ENCODE measurements at regions not wholly inside any gene's neighbourhood (a gene's known extent, or its start where the extent isn't known, plus 50 kb on each side); places are given as distances from the start of the nearest gene placed in this dataset.
"Not testable (repeated sequence)": the region's sequence is repeated elsewhere in the genome, so short reads cannot be mapped to it uniquely, and the experiment has no call there.

DNA sequence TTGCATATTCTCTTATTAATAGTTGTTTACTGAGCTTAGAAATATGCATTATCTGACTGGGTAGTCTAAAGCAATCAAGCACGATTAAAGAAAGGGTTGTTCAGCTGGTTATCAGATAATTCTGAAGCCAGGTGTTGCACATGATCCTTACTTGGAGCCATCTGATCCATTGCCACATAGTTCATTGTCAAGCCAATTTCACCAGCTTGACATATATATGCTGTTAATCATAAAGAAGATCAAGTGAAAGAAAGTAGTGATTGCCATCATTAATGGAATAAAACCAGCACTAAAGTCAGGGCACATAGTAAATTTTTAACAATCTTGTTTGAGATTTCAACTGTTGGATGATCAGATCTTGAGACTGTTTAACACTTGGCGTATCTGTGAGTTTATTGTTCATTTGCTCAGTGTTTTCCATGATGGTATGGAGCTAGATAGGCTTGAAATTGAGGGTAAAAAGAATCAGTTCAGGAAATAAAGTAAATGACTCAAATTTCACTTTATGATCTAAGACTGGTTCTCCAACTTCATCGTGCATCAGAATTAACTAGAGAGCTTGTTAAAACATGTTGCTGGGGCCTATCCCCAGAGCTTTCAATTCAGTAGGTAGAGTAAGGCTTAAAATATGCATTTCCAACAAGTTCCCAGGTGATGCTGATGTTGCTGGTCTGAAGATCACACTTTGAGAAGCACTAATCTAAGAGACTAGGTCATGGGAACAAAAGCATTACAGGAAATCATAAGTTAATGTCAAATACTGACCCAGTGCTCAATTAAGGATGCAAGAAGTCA is 539.6 kb downstream of the SATB2 start:
- no peak for DNase-seq (ENCODE audit: low read depth in 2 of 2, low spot score in 1 of 2)

- no peak for DNase-seq (ENCODE audit: low read depth in 2 of 2, low spot score in 1 of 2)
These were observed 540.5 kb downstream of the SATB2 start for GRCh38 chr2:198917275-198917674.

GRCh38 chr2:198916548-198917080 is 541.1 kb downstream of the SATB2 start:
- no peak for DNase-seq (ENCODE audit: low read depth in 2 of 2, low spot score in 1 of 2)

DNA sequence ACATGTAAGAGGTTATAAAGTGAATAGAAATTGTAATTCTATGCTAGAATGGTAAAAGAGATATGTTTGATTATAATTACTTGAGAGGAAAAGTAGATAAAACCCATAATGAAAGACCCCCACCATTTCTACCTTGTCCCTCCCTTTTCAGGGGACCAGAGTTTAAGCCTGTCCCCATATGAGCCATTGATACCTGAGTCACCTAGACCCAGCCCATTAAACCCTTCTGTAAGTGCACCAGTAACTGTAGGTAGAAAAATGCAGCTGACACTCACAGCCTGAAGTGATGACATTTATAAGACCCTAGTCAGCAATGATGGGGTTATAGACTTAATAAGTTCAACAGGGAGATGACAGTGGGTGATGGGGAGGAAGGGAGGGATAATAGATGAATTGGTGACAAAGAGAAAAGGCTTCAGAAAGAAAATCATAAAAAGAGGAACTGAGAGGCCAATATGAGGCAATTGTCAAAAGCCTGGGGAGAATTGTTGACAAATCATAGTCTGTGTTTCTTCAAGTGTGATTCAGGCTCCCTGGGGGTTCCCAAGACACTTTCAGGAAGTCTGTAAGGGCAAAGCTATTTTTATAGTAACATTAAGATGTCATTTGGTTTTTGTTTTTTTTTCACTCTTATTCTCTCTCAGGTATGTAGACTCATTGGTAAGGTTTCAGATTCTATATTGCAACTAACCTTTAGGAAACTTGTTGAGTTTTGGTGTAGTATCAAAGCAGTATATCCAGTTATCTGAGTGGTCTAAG is 544.2 kb downstream of the SATB2 start:
- DNase-seq (ENCODE audit: low read depth in 2 of 2, low spot score in 1 of 2) = no peak

DNA sequence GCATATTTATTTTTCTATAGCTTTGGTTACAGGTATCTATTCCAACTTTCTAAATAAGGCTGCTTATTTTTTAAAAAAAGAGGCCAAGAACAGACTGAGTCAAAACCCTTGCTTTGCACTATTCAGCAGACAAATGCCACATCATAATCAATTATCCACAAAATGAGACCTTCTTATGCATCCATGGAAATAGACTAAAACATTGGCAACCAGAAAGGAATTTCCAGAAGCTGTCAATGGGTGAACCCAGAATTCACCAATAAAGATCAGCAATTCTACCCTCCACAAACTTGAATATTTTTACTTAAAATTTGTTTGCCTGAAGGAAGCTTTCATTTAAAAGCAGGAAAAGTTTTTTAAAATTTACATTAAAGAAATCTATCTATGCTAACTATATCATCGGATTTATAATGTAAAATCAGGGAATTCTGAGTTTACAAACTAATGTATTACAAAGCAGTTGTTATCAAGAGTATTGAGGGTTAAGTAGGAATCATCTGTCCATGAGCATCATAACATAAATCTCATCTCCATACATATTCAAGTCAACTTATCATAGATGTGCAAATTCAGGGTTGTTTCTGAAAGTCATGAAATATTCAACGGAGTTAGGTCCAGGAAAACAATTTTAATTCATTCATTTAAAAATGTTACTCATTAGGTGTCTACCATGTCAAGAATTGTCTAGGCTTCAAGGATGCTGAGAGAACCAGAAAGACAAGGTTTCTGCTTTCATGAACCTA is 548.0 kb downstream of the SATB2 start:
- DNase-seq (ENCODE audit: low read depth in 2 of 2, low spot score in 1 of 2) = no peak

DNA sequence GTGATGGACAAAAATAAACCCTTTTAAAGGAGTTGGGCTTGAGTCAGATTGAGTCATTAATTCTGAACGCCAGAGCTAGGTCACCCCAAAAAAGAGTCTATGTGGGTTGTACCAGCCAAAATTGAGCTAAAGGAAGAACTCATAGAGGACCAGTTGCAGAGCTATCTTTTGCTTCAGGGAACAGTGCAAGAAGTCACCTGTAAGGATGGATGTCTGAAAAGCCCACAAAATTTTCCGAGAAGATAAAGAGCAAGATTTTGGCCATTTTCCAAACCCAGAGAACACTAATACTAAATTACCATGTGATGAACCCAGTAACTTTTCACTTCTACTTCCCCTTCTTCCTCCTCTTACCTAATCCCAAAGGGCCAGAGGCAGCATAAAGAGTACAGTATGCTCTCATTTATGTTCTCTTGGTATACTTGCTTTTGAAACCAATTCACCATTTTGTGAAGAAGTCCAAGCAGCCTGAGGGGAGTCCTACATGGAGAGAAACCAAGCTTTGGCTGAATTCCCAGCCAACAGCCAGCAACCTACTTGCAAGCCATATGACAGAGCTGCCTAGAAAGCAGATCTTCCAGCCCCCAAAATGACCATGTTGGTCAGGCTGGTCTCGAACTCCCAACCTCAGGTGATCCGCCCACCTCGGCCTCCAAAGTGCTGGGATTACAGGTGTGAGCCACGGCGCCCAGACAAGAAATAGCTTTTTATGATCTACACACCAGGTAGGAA is 551.7 kb downstream of the SATB2 start:
- no peak for DNase-seq (ENCODE audit: low read depth in 2 of 2, low spot score in 1 of 2)

DNA sequence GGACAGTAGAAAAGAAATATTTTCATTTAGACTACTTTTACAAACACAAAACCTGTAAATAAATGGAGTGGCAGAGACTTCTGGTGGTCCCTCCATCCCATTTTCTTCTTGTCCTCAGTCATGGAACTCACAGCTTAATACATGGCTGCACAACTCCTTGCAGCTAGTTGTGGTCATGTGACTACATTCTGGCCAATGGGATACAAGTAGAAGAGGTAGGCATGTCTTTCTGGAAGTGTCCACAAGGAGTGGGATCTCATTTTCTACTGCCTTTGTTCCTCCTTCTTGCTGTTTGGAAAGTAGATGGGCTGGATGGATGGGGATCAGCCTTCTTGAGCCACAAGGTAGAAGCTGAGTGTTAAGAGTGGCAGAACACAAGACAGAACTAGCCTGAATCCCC is 555.8 kb downstream of the SATB2 start:
- no peak for DNase-seq (ENCODE audit: low read depth in 2 of 2, low spot score in 1 of 2)

GRCh38 chr2:198900141-198900540 is 557.6 kb downstream of the SATB2 start:
- no peak for DNase-seq (ENCODE audit: low read depth in 2 of 2, low spot score in 1 of 2)

- no peak for DNase-seq (ENCODE audit: low read depth in 2 of 2, low spot score in 1 of 2)
These were observed 567.2 kb downstream of the SATB2 start for GRCh38 chr2:198890490-198890889.

DNA sequence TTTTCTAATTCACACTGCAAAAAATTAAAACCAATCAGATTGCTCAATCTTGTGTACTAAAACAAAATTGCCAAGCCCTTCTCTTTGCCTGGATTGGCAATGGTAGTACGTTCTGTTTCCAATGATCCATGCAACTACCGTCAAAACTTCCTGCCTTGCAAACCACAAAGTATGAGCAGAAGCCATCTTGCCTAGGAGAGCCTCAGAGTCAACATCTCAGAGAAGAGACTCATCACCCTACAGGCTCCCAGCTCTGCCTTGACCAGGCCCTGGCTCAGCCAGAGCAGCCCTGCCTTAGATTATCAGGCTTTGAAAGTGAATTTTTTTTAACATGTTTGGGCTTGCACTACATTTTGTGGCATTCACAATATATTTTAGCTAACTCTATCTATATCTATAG is 574.1 kb downstream of the SATB2 start:
- DNase-seq (ENCODE audit: low read depth in 2 of 2, low spot score in 1 of 2) = no peak

GRCh38 chr2:198880986-198881385 is 576.8 kb downstream of the SATB2 start:
- DNase-seq (ENCODE audit: low read depth in 2 of 2, low spot score in 1 of 2) = no peak

DNA sequence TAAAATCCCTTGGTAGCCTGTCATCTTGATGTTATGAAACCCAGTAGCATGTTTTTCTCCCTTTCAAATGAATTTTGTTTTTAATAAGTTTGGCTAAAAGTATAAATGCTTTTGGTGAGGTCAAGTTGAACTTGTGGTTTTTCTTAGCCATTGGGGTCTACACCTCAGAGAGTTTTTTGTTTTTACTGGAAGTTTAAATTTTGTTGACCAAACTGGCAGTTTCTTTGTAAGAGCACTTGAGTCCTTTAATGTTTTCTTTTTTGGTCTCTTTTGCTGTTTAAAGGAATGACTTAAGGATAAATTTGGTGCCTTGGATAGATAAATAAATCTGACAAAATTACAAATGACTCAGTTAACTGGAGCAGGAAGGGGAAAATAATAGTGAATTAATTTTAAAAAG is 577.3 kb downstream of the SATB2 start:
- DNase-seq (ENCODE audit: low read depth in 2 of 2, low spot score in 1 of 2) = no peak

GRCh38 chr2:198874472-198874858 is 583.3 kb downstream of the SATB2 start:
- no peak for DNase-seq (ENCODE audit: low read depth in 2 of 2, low spot score in 1 of 2)

DNA sequence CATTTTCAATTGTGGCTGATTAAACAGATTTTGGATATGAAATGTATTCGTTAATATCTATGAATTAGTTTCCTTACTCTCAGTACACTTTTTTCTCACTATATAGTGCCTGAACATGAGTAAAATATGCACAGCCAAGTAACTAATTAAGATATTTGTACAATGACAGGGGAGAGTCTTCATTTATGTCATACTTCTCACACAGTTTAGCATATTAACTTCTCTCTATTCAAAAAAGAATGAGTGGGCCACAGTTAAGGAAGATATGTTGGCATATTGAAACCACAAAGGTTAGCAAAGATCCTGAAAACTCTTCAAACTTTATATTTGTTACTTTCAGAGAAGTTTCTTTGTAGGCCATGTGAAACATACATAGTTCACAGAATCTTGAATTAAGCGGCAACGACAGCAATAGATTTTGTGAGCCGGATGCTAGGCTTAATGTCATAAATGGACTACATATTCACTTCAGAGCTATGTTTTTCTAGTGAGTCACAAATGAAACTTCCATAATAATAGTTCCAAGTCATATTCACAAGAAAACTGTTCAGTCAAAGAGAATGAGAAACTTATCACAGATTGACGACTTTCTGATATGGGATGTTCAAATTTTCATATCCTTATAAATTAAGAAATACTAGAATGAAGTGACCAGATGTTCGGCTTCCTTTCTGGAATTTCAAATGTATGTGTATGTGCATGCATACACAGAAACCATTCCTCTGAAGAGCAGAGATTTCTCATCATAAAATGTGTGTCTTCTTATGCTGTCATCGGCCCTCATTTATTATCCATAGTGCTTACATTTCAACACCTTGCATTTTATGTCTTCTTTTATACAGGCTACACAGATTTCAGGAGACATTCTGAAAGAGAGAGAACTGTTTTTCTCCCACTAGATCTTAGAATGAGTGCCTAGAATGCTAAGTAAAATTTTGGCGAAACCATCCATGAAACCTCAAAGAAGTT is 584.0 kb downstream of the SATB2 start:
- DNase-seq (ENCODE audit: low read depth in 2 of 2, low spot score in 1 of 2) = no peak

DNA sequence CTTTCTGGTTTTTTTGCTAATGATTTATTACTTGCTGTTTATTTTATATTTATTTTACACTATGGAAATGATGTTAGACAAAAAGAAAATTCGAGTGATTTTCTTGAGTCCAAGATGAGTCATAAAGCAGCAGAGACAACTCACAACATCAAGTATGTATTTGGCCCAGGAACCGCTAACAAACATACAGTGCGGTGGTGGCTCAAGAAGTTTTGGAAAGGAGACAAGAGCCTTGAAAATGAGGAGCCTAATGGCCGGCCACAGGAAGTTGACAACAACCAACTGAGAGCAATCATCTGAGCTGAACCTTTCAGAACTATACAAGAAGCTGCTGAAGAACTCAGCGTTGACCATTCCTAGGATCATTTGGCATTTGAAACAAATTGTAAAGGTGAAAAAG is 594.1 kb downstream of the SATB2 start:
- no peak for DNase-seq (ENCODE audit: low read depth in 2 of 2, low spot score in 1 of 2)

- no peak for DNase-seq (ENCODE audit: low read depth in 2 of 2, low spot score in 1 of 2)
These were observed 596.7 kb downstream of the SATB2 start for GRCh38 chr2:198861080-198861479.

DNA sequence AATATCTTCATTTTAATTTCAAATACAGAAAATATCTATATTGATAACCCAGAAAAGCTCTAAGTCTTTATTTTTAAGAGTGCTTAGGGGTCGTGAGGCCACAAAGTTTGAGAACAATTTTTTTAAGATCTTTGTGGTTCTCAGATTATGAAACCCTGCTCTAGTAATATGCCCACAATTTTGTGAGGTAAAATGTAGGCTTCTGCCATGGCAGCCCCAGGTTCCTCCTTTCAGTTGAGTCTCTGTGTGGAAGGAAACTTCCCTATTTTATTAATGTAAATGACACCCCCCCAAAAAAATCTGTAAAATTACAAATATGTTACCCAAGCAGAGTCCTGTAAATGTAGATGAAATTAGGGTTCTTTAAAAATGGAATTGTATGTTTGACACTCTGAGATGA is 600.5 kb downstream of the SATB2 start:
- DNase-seq (ENCODE audit: low read depth in 2 of 2, low spot score in 1 of 2) = no peak

- not testable (repeated sequence) for DNase-seq (ENCODE audit: low read depth in 2 of 2, low spot score in 1 of 2)
These were observed 602.0 kb downstream of the SATB2 start for GRCh38 chr2:198855746-198856145.

DNA sequence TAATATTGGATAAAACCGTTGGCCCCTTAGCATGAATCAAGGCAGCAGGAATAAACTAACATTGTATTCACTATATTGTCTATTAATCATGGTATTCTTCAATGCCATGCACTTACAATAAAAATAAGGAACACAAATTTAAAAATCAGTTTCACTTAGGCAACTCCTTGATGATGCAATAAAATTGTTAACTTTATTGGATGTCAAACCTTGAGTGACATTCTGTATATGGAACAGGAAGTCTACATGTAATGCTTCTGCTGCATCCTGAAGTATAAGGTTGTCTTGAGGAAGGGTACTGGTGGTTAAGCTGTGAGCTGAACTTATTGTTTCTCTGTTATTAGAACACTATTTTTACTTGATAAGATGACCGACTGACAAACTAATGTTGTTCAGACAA is 605.5 kb downstream of the SATB2 start:
- no peak for DNase-seq (ENCODE audit: low read depth in 2 of 2, low spot score in 1 of 2)

DNA sequence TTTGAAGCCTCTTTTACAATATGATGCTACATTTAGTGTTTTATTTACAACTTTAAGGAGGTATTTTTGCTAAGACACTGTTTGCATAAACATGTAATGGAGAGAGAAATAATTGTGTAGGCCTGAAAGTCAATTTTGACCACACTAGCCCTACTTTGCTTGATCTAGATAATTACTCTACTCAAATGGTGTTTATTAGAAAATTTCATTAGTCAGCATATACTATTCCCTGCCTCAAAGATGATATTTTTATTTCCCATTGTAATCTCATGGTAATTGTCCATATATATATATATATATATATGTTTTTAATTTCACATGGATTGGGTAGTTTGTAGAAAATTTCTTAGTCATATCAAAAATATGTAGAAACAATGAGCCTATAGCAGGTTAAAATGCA is 632.2 kb downstream of the SATB2 start:
- no peak for DNase-seq (ENCODE audit: low read depth in 2 of 2, low spot score in 1 of 2)
